ENCODE measurements at regions not wholly inside any gene's neighbourhood (a gene's known extent, or its start where the extent isn't known, plus 50 kb on each side); places are given as distances from the start of the nearest gene placed in this dataset.
"Not testable (repeated sequence)": the region's sequence is repeated elsewhere in the genome, so short reads cannot be mapped to it uniquely, and the experiment has no call there.

GRCh38 chr16:33623535-33624077 lies 164.2 kb downstream of the TP53TG3F start:
- TF ChIP-seq EZH2phosphoT487 (IDR thresholded peaks at IDR 0.05; ENCODE audit: low read depth); CTCF (IDR thresholded peaks at IDR 0.05; ENCODE audit: low read depth, low read length): not testable (repeated sequence)
